Sigmoid colon (tissue), 6 donors: ENCODE measurements at regions not wholly inside any gene's neighbourhood (a gene's known extent, or its start where the extent isn't known, plus 50 kb on each side); places are given as distances from the start of the nearest gene placed in this dataset.

Source experiments
- DNase-seq: peaks from one replicate; pipeline ENCODE4 v3.0.0-alpha.2; 2019
- H3K27ac ChIP-seq, 4 donors: fragments of 200-600 bp; sonication (generic); one replicate each; pipeline ENCODE4 v1.5.1; 2016 to 2019; ENCODE audit warnings: mild to moderate bottlenecking in 1 of 4
- H3K27me3 ChIP-seq, 3 donors: fragments of 200-600 bp; sonication (generic); one replicate each; pipeline ENCODE4 v1.5.1; 2019; ENCODE audit warnings: mild to moderate bottlenecking in 1 of 3
- H3K36me3 ChIP-seq, 4 donors: fragments of 200-600 bp; sonication (generic); one replicate each; pipeline ENCODE4 v1.5.1; 2016 to 2019
- H3K4me1 ChIP-seq, 4 donors: fragments of 200-600 bp; sonication (generic); one replicate each; pipeline ENCODE4 v1.5.1; 2017 to 2019
- H3K4me3 ChIP-seq, 4 donors: fragments of 200-600 bp; sonication (generic); one replicate each; pipeline ENCODE4 v1.5.1; 2017 to 2019; ENCODE audit warnings: mild to moderate bottlenecking in 2 of 4, moderate library complexity in 1 of 4
- H3K9me3 ChIP-seq, 4 donors: fragments of 200-600 bp in 3 of 4; sonication (generic) in 3 of 4; one replicate each; pipeline versions ENCODE4 v1.5.1 to v1.6.1; 2013 to 2019
- CTCF ChIP-seq, 4 experiments: fragments of 450-650 bp in 3 of 4; fragments of 200-600 bp in 1 of 4; IDR thresholded peaks; one replicate each; pipeline ENCODE4 v1.5.1; 2016 to 2019; ENCODE audit warnings: antibody characterized with exemption in 4 of 4, mild to moderate bottlenecking in 3 of 4, moderate library complexity in 2 of 4
- EP300 ChIP-seq, 4 donors: sonication (generic); formaldehyde crosslinking; IDR thresholded peaks; one replicate each; pipeline ENCODE4 v1.6.1; 2017; ENCODE audit warnings: antibody characterized with exemption in 4 of 4
- POLR2A ChIP-seq, 2 donors: fragments of 450-650 bp; IDR thresholded peaks; one replicate each; pipeline ENCODE4 v1.6.1; 2016; ENCODE audit warnings: antibody characterized with exemption in 2 of 2, mild to moderate bottlenecking in 2 of 2, moderate library complexity in 2 of 2
- POLR2AphosphoS5 ChIP-seq, 4 donors: sonication (generic); formaldehyde crosslinking; IDR thresholded peaks; one replicate each; pipeline ENCODE4 v1.6.1; 2017; ENCODE audit warnings: antibody characterized with exemption in 4 of 4
- WGBS, 2 donors: extraction: QIAGEN DNeasy Blood & Tissue Kit; methylation state at CpG; one replicate each; pipeline ENCODE4 v1.1.7; 2013; 5-methylcytosine and 5-hydroxymethylcytosine counted together
- intact Hi-C: fragments of 100-400 bp; cut with DNase I; formaldehyde crosslinking; loops from one replicate; pipeline ENCODE4 v1.15.1; 2023
- donor health status: healthy with polysubstance abuse.
- donor health status: healthy.

GRCh38 chrX:53817548-53817947, 131.0 kb upstream of the HUWE1 start:
- Histone ChIP-seq H3K4me3 (no peak overlapping the region), H3K9me3 (no peaks in the 10 kb centered on the region), H3K27ac (no peak overlapping the region), H3K4me1 (no peaks in the 10 kb centered on the region), H3K36me3 (no peaks in the 10 kb centered on the region), H3K27me3 (no peaks in the 10 kb centered on the region)
- TF ChIP-seq EP300 (IDR thresholded peaks at IDR 0.05) (no peak), POLR2A (IDR thresholded peaks at IDR 0.05) (no peak), CTCF (IDR thresholded peaks at IDR 0.05) (no peak), POLR2AphosphoS5 (IDR thresholded peaks at IDR 0.05) (no peak)
- intact Hi-C loops: no loop called here
- WGBS, 2 donors: 59 to 77% methylated on average over 3 of the region's 3 CpGs
- DNase-seq: no peak

GRCh38 chrX:53813670-53814440, 127.3 kb upstream of the HUWE1 start:
- TF ChIP-seq POLR2AphosphoS5 (IDR thresholded peaks at IDR 0.05) (no peak), EP300 (IDR thresholded peaks at IDR 0.05) (no peak), CTCF (IDR thresholded peaks at IDR 0.05) (no peak), POLR2A (IDR thresholded peaks at IDR 0.05) (no peak)
- Histone ChIP-seq H3K27me3 (no peaks in the 10 kb centered on the region), H3K36me3 (no peaks in the 10 kb centered on the region), H3K27ac (no peak overlapping the region), H3K9me3 (no peaks in the 10 kb centered on the region), H3K4me3 (no peak overlapping the region), H3K4me1 (no peaks in the 10 kb centered on the region)
- intact Hi-C loops: no loop called here
- DNase-seq: no peak
- 85 to 90% methylated on average over 15 of the region's 15 CpGs for WGBS, 2 donors

- intact Hi-C loops: no loop called here
- Histone ChIP-seq H3K27ac (no peak overlapping the region), H3K9me3 (no peaks in the 10 kb centered on the region), H3K36me3 (no peaks in the 10 kb centered on the region), H3K4me3 (no peak overlapping the region), H3K27me3 (no peaks in the 10 kb centered on the region), H3K4me1 (no peaks in the 10 kb centered on the region)
- 91 to 93% methylated on average over 3 of the region's 3 CpGs for WGBS, 2 donors
- TF ChIP-seq POLR2AphosphoS5 (IDR thresholded peaks at IDR 0.05) (no peak), POLR2A (IDR thresholded peaks at IDR 0.05) (no peak), EP300 (IDR thresholded peaks at IDR 0.05) (no peak), CTCF (IDR thresholded peaks at IDR 0.05) (no peak)
- no peak for DNase-seq
These were observed 111.8 kb upstream of the HUWE1 start for GRCh38 chrX:53798281-53798680.

- WGBS, 2 donors: 7 to 30% methylated on average over 2 of the region's 2 CpGs
- intact Hi-C loops: no loop called here
- no peaks in the 10 kb centered on the region for H3K4me1 ChIP-seq
- H3K4me3 ChIP-seq: no peak overlapping the region
- no peak for DNase-seq
- H3K9me3 ChIP-seq: no peaks in the 10 kb centered on the region
- H3K36me3 ChIP-seq: no peaks in the 10 kb centered on the region
- TF ChIP-seq EP300 (IDR thresholded peaks at IDR 0.05) (no peak), CTCF (IDR thresholded peaks at IDR 0.05) (no peak), POLR2A (IDR thresholded peaks at IDR 0.05) (no peak), POLR2AphosphoS5 (IDR thresholded peaks at IDR 0.05) (no peak)
- no peak overlapping the region for H3K27ac ChIP-seq
- H3K27me3 ChIP-seq: no peaks in the 10 kb centered on the region
These were observed 109.1 kb upstream of the HUWE1 start for GRCh38 chrX:53795576-53795975.

GRCh38 chrX:53794181-53794580, 107.7 kb upstream of the HUWE1 start:
- no peaks in the 10 kb centered on the region for H3K9me3 ChIP-seq
- WGBS, 2 donors: 90% methylated on average over 2 of the region's 2 CpGs
- intact Hi-C loops: no loop called here

More at GRCh38 chrX:53794181-53794580, 107.7 kb upstream of the HUWE1 start:
- TF ChIP-seq EP300 (IDR thresholded peaks at IDR 0.05): no peak
- TF ChIP-seq CTCF (IDR thresholded peaks at IDR 0.05): no peak
- TF ChIP-seq POLR2AphosphoS5 (IDR thresholded peaks at IDR 0.05): no peak
- no peak for TF ChIP-seq POLR2A (IDR thresholded peaks at IDR 0.05)
- Histone ChIP-seq H3K4me1 (no peaks in the 10 kb centered on the region), H3K27me3 (no peaks in the 10 kb centered on the region), H3K36me3 (no peaks in the 10 kb centered on the region), H3K27ac (no peak overlapping the region), H3K4me3 (no peak overlapping the region)
- DNase-seq: no peak
